ENCODE measurements at regions not wholly inside any gene's neighbourhood (a gene's known extent, or its start where the extent isn't known, plus 50 kb on each side); places are given as distances from the start of the nearest gene placed in this dataset.

- TF ChIP-seq CTCF (IDR thresholded peaks at IDR 0.05; ENCODE audit: borderline replicate concordance, extremely low read depth, low read length, poor library complexity, severe bottlenecking) (no peak), EZH2 (IDR thresholded peaks at IDR 0.05; ENCODE audit: borderline replicate concordance, low read depth, low read length, severe bottlenecking) (no peak)
Measured at GRCh38 chr15:53360881-53361280, 398.6 kb downstream of the WDR72 start.
